Lung microvascular endothelial cell (primary cell): ENCODE measurements at regions not wholly inside any gene's neighbourhood (a gene's known extent, or its start where the extent isn't known, plus 50 kb on each side); places are given as distances from the start of the nearest gene placed in this dataset.

Experiments
- DNase-seq, 2 donors: peaks; one replicate each; pipeline versions ENCODE4 v3.0.0 to v3.0.0-alpha.2; 2010; ENCODE audit warnings: low read depth in 2 of 2

GRCh38 chr18:10056506-10056905 is 142.7 kb downstream of the VAPA start:
- no peak for DNase-seq

- peak in 1 of 2 donors; percentile 55 for DNase-seq
These were observed 143.6 kb downstream of the VAPA start for GRCh38 chr18:10057401-10057893.

GRCh38 chr18:10057894-10058791 is 144.3 kb downstream of the VAPA start:
- peak in 1 of 2 donors; percentile 72 for DNase-seq

- peak in 1 of 2 donors; percentile 7 for DNase-seq
These were observed 146.0 kb downstream of the VAPA start for GRCh38 chr18:10059610-10060468.

- DNase-seq: no peak
These were observed 146.6 kb downstream of the VAPA start for GRCh38 chr18:10060469-10060782.

GRCh38 chr18:10060841-10061240 is 147.0 kb downstream of the VAPA start:
- DNase-seq: no peak

- no peak for DNase-seq
These were observed 147.8 kb downstream of the VAPA start for GRCh38 chr18:10061566-10062140.

- no peak for DNase-seq
These were observed 148.8 kb downstream of the VAPA start for GRCh38 chr18:10062302-10063300.

GRCh38 chr18:10063489-10063888 is 149.7 kb downstream of the VAPA start:
- DNase-seq: no peak

- DNase-seq: no peak
These were observed 150.5 kb downstream of the VAPA start for GRCh38 chr18:10064267-10064666.

- DNase-seq: no peak
These were observed 151.5 kb downstream of the VAPA start for GRCh38 chr18:10065296-10065695.

- no peak for DNase-seq
These were observed 154.1 kb downstream of the VAPA start for GRCh38 chr18:10067670-10068659.

- DNase-seq: no peak
These were observed 155.2 kb downstream of the VAPA start for GRCh38 chr18:10068766-10069567.

- no peak for DNase-seq
These were observed 156.8 kb downstream of the VAPA start for GRCh38 chr18:10070561-10071000.

GRCh38 chr18:10072671-10073175 is 158.9 kb downstream of the VAPA start:
- DNase-seq: no peak

GRCh38 chr18:10074110-10074509 is 160.3 kb downstream of the VAPA start:
- DNase-seq: no peak

- DNase-seq: no peak
These were observed 160.9 kb downstream of the VAPA start for GRCh38 chr18:10074728-10075127.

- DNase-seq: no peak
These were observed 162.8 kb downstream of the VAPA start for GRCh38 chr18:10076502-10077030.
